IPS-NIHi11 (cell line): ENCODE measurements at regions not wholly inside any gene's neighbourhood (a gene's known extent, or its start where the extent isn't known, plus 50 kb on each side); places are given as distances from the start of the nearest gene placed in this dataset.
"Not testable (repeated sequence)": the region's sequence is repeated elsewhere in the genome, so short reads cannot be mapped to it uniquely, and the experiment has no call there.

Experiments
- DNase-seq: peaks from one replicate; pipeline ENCODE4 v3.0.0; 2012; ENCODE audit warnings: mixed read lengths, low spot score

DNA sequence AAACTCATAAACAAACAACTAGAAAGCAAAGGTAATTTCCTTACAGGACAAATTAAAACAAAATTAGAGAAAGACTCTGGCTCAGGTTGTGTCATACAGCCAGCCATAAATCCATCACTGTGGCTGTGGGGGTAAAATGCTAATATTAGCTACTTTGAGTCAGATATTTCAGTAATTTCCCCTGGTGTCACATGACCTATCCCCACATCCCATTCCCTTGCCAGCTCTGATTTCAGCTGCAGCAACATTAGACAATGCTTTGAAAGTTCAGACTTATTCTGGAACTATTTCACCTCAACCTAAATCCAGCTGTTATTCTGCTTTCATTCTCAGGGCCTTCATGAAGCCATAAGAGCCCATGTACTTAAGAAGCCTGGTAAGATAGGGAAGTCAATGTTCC is 55.3 kb downstream of the RPL10L start:
- DNase-seq = no peak

DNA sequence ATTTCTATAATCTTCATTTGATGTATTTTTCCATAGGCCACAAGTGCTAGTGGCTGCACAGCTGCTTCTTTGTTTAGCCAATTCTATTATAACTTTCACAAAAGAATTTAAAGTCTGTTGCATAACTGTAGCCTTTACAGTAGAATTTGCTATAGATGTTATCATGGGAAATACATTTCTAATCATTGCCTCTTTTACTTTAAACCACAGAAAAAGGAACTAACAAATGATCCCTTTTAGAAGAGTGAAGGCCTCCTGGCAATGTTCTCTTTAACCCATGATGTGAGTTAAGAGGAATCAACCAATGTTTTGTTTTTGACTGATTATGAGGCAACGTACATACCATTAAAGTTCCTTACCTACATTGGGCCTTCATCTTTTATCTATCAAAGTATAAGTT is 68.8 kb downstream of the RPL10L start:
- no peak for DNase-seq

DNA sequence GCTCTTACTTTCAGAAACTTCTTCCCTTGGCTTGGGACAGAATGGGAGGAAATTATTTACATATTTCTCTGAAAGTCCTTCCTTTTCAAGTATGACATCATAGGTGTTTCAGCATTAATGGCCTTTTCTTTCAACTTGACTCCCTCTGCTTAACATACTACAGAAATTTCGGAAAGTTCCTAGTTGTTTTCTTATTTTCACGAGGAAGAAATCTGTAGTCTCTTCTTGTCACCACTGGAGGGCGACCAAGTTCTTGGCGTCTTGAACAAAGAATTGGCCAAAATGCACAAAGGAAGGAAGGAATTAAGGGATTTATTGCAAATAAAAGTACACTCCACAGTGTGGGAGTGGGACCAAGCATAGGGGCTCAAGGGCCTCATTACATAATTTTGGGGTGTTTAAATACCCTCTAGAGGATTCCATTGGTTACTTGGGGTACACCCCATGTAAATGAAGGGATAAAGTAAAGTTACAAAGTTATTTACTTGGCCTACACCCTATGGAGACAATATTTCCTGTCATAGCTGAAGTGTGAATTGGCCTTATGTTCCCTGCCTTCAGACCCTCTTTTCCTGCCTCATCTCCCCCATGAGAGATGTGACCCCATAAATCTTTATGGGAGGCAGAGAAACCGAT is 70.4 kb downstream of the RPL10L start:
- peak; percentile 14 for DNase-seq

DNA sequence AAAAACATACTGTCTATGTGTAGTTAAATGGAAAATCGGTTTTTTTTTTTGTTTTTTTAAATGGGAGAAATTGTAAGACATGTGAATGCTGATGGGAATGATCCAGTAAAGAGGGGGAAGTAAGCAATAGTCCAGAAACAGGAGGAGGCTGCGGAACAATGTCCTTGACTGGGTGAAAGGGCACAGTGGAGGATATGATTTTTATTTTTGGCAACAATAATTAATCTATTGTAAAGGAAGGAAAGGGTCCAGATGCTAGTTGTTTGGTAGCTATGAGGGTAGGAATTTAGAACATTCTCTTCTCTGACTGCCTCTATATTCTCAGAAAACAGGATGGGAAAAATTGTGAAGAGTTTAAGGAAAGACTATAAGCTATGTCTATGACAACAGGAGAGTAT is 76.6 kb downstream of the RPL10L start:
- DNase-seq = no peak

DNA sequence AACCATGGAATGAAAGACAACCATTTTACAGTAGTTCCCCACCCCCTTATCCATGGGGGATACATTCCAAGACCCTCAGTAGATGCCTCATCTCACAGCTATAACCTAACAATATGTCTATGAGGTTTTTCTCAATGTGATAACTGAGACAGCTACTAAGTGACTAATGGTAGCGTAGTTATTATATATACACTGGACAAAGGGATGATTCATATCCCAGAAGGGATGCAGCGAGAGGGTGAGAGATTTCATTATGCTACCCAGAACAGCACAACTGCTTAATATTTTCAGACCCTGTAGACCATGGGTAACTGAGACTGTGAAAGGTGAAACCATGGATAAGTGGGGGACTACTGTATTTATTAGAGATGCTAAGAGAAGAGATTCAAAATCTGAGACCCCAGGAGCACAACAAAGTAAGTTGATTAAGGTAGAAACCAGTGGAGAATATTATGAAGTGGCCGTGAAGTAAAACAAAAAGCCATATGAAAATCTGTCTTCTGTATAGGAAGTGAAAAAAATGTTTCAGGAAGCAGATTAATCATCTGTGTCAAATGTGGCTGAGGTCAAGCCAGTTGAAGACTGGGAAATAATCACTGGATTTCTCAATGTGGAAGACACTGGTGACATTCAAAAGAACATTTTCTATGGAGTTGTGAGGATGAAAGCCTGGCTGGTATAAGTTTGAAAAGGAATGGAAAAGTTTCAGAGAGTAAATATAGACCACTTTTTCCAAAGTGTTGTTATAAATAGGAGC is 77.2 kb downstream of the RPL10L start:
- no peak for DNase-seq

DNA sequence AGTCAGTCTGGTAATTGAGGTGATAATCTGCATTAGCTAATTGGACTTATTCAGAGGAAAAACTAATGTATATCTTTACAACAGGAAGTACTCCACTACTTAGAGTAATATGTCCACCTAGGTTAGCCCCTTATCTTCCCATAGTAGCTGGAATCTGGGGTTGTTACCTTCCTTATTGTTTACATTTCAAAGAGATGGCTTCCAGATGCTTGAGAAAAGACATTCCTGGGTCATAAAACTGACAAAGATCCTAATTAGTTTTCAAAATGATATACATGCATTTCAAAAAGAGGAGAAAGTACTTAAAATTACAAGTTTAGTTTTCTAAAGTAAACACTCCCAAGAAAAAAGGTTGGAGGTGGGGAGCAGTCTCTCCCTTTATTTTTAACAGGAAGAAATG is 78.1 kb downstream of the RPL10L start:
- no peak for DNase-seq

DNA sequence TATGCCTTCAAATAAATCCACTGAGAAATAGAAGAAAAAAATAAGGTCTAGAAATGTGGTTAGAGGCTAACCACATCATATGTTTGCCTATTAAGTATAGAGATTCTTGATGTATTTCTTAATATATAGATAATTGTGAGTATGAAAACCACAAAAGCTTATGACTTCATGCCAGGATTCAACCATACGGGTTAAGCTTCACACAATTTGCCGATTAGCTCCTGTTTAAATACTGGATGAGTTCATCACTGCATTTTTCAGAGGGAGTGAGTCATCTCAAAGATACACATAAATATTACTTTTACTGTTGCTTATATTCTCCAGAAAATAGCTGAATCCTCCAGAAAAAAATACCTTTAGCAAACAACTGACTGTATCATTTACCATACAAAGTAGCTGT is 79.6 kb downstream of the RPL10L start:
- DNase-seq = no peak

DNA sequence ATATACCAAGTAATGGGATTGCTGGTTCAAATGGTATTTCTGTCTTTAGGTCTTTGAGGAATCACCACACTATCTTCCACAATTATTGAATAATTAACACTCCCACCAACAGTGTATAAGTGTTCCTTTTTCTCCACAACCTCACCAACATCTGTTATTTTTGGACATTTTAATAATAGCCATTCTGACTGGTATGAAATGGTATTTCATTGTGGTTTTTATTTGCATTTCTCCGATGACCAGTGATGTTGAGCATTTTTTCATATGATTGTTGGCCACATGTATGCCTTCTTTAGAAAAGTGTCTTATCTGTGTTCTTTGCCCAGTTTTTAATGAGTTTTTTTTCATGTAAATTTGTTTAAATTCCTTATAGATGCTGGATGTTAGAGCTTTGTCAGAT is 83.4 kb downstream of the RPL10L start:
- not testable (repeated sequence) for DNase-seq

DNA sequence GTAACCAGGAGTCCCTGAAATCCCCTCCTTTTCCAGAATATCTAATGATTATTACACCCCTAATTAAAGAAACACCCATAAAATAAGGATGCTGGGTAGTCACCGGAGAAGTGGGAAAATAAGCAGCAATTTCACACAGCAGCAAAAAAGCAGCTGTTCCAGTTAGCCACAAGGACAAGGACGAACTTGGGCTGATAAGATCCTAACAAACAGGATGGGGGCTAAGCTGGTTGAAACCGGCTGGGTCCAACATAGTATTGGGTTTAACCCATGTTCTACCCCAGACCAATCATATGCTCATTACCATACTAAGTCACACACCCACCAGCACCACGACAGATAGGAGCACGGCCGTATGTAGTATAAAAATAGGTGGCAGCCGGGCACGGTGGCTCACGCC is 100.7 kb downstream of the RPL10L start:
- DNase-seq = no peak

DNA sequence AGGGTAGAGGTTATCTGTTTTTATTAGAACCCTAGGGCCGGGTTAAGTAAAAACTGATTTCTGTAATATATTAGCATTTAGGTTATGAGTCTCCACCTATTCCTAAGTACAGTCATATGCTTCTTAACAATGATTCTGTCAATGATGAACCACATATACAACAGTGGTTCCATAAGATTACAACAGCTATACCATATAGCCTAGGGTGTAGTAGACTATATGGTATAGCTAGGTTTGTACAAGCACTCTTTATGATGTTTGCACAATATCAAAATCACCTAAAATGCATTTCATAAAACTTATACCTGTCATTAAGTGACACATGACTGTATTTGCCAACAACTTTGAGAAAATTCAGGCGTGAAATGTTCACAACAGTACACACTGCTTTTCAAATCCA is 110.6 kb downstream of the RPL10L start:
- DNase-seq = no peak

DNA sequence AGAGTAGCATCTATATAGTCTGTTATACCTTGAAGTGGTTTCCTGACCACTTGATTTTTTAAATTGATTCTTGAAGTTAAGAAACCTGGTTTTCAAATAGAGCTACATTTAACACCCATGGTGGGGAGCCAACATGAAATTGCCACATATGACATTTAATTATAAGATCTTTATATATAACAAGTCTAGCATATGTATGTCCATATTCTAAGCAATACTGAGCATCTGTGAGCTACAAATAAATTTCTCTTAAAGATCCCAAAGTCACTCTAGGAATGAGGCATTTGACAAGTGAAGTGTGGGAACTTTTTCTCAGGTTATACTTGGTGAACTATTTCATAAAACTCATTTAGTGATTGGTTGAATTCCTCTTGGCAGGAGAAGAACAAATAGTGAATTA is 132.5 kb downstream of the RPL10L start:
- DNase-seq = no peak

DNA sequence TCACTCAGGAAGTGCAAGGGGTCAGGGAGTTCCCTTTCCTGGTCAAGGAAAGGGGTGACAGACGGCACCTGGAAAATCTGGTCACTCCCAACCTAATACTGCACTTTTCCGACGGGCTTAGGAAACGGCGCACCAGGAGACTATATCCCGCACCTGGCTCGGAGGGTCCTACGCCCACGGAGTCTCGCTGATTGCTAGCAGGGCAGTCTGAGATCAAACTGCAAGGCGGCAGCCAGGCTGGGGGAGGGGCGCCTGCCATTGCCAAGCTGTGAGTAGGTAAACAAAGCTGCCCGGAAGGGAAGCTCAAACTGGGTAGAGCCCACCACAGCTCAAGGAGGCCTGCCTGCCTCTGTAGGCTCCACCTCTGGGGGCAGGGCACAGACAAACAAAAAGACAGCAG is 142.8 kb downstream of the RPL10L start:
- not testable (repeated sequence) for DNase-seq

DNA sequence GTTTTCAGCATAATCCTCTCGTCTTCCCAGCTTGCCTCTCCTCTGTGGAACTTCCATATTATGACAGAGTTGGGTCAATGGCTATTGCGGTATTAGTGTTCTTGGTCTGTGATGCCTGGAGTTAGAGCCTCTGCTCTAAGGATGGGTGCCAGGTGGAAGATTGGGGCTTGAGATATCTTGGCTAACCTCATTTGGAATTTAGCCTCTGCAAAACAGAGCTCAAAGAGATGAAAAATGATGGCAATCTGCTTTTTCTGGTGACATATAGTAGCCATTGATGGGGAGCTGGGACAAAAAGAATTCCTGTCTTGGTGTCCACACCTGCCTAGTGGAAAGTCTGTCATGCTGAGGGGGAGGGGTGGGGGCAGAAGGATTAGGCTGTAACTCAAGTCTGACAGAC is 152.1 kb downstream of the RPL10L start:
- DNase-seq = no peak

DNA sequence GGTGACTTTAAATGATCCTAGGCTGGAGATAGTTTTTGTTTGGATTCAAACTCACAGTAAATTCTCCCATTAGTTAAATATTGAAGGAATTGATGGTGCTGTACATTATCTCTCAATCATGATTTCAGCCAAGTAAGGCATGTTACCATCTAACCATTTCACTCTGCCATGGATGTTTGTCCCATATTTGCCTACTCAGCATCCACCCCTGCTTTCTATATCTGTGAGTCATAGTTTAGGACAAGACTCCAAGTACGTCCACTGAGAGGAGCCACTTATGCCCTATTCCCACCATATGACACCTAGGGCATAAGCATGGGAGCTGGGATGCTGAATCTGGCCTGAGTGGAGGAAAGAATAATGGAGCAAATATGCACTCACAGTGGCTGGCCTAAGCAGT is 155.2 kb downstream of the RPL10L start:
- no peak for DNase-seq

DNA sequence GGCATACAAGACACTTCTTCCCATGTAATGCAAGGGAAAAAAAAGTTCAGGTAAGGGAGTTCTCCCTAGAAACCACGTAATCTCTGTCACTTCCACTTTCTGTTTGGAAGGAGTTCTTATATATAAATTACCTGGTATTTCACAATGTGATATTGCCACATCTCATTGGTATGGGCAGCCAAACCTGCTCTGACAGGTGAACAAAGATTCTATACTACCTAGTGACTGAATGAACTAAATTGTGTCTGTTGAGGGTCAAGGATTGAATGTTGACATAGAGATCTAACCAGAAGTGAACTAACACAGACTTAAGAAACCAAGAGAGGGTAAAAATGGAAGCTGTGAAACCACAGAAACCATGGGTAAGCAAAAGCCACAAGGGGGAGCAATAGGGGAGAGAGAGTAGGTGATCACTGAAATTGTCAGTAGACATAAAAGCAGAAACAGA is 161.3 kb downstream of the RPL10L start:
- DNase-seq = peak; percentile 34

DNA sequence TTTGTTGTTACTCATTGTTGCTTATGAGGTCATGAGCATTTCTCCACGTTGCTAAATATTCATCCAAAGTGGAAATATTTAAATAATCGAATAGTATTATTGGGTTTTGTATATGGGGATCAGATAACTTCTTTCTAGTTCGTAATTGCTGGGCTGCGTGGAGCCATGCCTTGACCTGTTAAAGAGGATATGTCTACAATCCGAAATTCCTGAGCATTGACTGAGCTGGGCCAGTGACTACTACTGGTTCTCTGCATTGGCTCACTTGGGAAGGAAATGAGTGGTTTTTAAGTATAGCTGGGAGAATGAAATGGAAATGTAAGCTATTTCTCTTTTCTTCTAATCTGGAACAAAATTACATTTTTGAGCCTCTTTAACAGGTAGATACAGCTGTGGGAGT is 163.2 kb downstream of the RPL10L start:
- no peak for DNase-seq

DNA sequence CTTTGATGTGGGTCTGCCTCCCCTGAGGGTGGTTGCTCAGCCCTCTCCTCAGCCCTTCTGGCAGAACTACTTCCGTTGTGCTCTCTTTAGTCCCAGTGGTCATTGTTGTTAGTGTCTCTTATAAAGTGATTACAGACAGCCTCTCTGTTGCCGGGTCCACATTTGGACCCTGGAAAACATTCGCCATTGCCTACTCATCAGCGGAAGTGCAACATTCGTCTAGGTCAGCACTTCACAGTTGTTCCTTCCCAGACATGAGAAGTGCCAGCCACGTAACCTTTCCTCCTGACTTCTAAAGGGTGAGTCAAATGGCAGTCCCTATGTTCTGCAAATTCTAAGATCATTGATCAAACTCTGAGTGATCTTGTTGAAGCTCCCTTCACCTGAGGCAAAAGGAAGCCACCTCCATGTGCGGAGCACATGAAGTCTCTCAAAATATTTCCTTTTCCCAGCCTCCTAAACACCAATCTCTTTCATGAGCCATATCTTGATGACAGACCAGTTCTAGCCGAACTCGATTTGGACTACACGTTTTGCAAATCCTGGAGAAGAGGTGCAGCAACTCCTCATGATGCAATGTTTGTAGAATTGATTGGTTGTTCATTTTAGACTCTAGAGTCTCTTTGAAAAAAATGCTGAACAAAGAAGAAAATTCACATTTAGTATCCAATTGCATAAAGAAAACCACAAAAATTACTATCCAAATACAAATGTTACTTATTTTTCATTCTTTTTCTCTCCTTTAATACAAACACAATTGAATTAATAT is 163.8 kb downstream of the RPL10L start:
- no peak for DNase-seq

DNA sequence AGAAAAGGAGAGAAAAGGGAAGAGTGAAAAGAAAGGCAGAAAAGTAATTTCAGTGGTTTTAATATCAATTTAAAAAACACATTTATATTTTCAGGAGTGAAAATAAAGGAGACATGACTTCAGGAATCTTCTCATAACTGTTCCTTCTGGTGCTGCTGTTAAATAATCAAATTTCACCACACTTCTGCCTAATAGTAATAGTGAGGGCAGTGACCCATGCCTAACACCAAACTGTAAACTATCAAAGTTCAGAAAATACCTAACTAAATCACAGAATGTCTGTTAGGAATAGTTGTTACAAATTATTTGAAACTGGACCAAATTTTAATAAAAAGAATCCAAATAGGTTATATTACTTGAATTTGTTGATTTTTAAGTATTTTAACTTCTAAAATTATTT is 169.4 kb downstream of the RPL10L start:
- no peak for DNase-seq

DNA sequence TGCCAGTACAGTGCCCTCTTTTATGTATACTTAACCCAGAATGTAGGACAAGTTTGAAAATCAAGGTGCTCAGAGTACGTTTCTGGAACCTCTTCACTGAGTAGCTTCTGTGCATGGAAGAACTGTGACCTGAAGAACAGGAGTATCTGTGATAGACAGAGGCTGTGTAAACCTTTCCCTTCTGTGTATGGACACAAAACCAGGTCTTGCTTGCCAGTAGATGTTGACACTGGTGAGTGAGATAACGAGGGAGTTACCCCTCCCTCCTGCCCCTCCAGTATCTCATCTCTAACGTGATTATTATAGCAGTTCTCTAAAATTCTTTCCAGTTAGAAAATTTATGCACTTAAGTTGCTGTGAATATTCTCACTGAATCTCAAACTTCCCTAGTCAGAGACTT is 170.8 kb downstream of the RPL10L start:
- DNase-seq = no peak

DNA sequence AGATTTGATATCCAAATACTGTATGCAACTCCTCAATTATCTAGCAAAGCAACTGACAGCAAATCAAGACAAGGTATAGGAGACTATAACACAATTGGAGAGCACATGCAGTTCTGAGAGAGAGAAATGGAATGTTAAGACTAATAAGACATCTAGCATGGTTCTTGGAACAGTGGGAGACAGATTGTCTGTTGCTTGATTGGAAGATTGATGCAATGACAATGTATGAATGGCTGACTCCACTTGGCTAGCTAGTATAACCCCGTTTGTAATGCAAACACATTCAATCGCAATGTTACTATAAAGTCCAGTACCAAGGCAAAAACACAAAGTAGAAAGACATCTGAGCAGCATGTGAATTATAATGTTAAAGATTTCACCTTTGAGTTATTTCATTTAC is 179.3 kb downstream of the RPL10L start:
- DNase-seq = no peak

DNA sequence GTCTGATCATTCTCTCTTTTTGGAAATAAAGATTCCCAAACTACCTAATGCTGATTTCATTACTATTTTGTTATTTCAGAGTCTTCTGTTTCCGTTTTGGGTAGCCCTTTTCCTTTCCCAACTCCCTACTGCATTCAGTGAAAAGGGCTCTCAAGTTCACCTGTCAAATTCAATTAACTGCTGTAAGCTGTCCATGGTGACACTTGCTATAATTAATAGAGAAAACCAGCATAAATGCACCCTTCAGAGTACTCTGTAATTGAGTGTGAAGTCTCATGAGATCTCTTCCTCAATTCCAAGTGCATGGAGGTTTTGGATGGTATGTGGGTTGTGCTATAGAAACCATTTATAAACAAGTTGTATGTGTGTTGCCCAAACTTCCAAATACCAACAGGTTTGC is 187.2 kb downstream of the RPL10L start:
- no peak for DNase-seq

DNA sequence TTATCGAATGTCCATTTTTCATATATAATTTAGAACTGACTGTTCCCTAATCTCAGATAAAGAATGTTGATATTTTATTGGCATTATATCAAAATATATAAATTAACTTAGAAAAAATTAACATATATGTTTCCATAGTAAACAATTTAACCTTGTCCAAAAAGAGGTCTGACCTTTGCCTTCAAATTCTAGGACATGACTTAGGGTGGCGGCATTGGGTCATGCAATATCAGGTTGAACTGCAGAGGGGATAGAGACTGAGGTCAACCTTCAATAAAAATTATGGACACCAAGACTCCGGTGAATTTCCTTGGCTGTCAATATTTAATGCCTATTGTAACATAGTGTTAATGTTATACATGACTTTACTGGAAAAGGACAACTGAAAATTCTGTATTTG is 199.8 kb downstream of the RPL10L start:
- no peak for DNase-seq

DNA sequence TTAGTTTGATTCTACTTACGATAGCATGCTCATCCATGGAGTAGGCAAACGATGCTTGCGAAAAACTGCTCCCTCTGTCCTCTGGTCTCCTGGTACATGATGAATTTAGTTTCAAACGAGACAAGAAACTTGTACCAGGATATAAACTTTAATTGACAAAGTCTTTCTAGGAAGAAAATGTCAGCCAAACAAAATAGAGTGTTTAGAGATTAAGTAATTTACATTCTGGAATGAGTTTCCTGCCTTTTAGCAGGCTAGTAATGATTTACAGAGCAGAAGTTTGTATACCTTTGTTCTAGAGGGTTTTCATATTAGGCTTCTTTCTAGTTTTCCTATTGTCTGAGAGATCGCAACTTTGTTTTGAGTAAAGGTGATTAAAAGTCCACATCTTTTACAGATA is 206.9 kb downstream of the RPL10L start:
- DNase-seq = no peak
